ENCODE measurements at regions not wholly inside any gene's neighbourhood (a gene's known extent, or its start where the extent isn't known, plus 50 kb on each side); places are given as distances from the start of the nearest gene placed in this dataset.

GRCh38 chr3:14295801-14296200, 106.6 kb upstream of the SLC6A6 start:
- Mint-ChIP-seq H3K27ac (no peak overlapping the region), H3K36me3 (no peaks in the 10 kb centered on the region), H3K27me3 (peaks cover 2% of the 10 kb centered on the region), H3K9me3 (no peaks in the 10 kb centered on the region), H3K4me3 (no peak overlapping the region), H3K4me1 (ENCODE audit: low read depth) (no peaks in the 10 kb centered on the region)
- no peak for DNase-seq
- POLR2A ChIA-PET, result no interaction called here
- intact Hi-C loops (cut with micrococcal nuclease), result no loop called here
- CTCF ChIA-PET, result no interaction called here

GRCh38 chr3:14297305-14297704, 105.1 kb upstream of the SLC6A6 start:
- H3K36me3 Mint-ChIP-seq, result no peaks in the 10 kb centered on the region
- H3K27me3 Mint-ChIP-seq, result no peaks in the 10 kb centered on the region
- H3K9me3 Mint-ChIP-seq, result no peaks in the 10 kb centered on the region
- DNase-seq, result no peak
- ChIA-PET CTCF (no interaction called here), POLR2A (no interaction called here)
- no peak overlapping the region for H3K4me3 Mint-ChIP-seq
- no peak overlapping the region for H3K27ac Mint-ChIP-seq
- H3K4me1 Mint-ChIP-seq (ENCODE audit: low read depth), result no peaks in the 10 kb centered on the region
- intact Hi-C loops (cut with micrococcal nuclease), result no loop called here

GRCh38 chr3:14297784-14298236, 104.6 kb upstream of the SLC6A6 start:
- no peaks in the 10 kb centered on the region for H3K36me3 Mint-ChIP-seq
- intact Hi-C loops (cut with micrococcal nuclease), result no loop called here
- ChIA-PET CTCF (no interaction called here), POLR2A (no interaction called here)
- no peaks in the 10 kb centered on the region for H3K27me3 Mint-ChIP-seq
- DNase-seq, result no peak
- H3K4me1 Mint-ChIP-seq (ENCODE audit: low read depth), result no peaks in the 10 kb centered on the region
- no peak overlapping the region for H3K27ac Mint-ChIP-seq
- no peak overlapping the region for H3K4me3 Mint-ChIP-seq
- H3K9me3 Mint-ChIP-seq, result no peaks in the 10 kb centered on the region

GRCh38 chr3:14298442-14298841, 104.0 kb upstream of the SLC6A6 start:
- no peak overlapping the region for H3K4me3 Mint-ChIP-seq
- POLR2A ChIA-PET, result no interaction called here
- intact Hi-C loops (cut with micrococcal nuclease), result no loop called here
- H3K27me3 Mint-ChIP-seq, result no peaks in the 10 kb centered on the region
- peaks cover 2% of the 10 kb centered on the region for H3K4me1 Mint-ChIP-seq (ENCODE audit: low read depth)
- CTCF ChIA-PET, result no interaction called here
- no peak for DNase-seq
- H3K9me3 Mint-ChIP-seq, result no peaks in the 10 kb centered on the region
- no peaks in the 10 kb centered on the region for H3K36me3 Mint-ChIP-seq
- no peak overlapping the region for H3K27ac Mint-ChIP-seq

- Mint-ChIP-seq H3K27me3 (no peaks in the 10 kb centered on the region), H3K4me1 (ENCODE audit: low read depth) (peaks cover 5% of the 10 kb centered on the region), H3K4me3 (no peak overlapping the region), H3K9me3 (no peaks in the 10 kb centered on the region), H3K27ac (no peak overlapping the region), H3K36me3 (no peaks in the 10 kb centered on the region)
- intact Hi-C loops (cut with micrococcal nuclease), result no loop called here
- ChIA-PET CTCF (no interaction called here), POLR2A (no interaction called here)
- DNase-seq, result no peak
Observed at GRCh38 chr3:14298991-14299555, 103.3 kb upstream of the SLC6A6 start.

GRCh38 chr3:14299767-14300166, 102.6 kb upstream of the SLC6A6 start:
- DNase-seq, result no peak
- no peaks in the 10 kb centered on the region for H3K36me3 Mint-ChIP-seq
- ChIA-PET CTCF (interaction anchor here (1.0 kb wide), 1 partner anchor 532 kb away, joined by 3 read pairs; no protein-coding TSS in a partner anchor), POLR2A (no interaction called here)
- no peak overlapping the region for H3K27ac Mint-ChIP-seq
- H3K27me3 Mint-ChIP-seq, result no peaks in the 10 kb centered on the region
- intact Hi-C loops (cut with micrococcal nuclease), result no loop called here
- peaks cover 5% of the 10 kb centered on the region for H3K4me1 Mint-ChIP-seq (ENCODE audit: low read depth)
- no peak overlapping the region for H3K4me3 Mint-ChIP-seq
- no peaks in the 10 kb centered on the region for H3K9me3 Mint-ChIP-seq

- ChIA-PET CTCF (interaction anchor here (0.6 to 1.0 kb wide), 2 partner anchors 530 to 858 kb away, joined by 3 read pairs; no protein-coding TSS in a partner anchor), POLR2A (no interaction called here)
- Mint-ChIP-seq H3K27me3 (peaks cover 4% of the 10 kb centered on the region), H3K4me1 (ENCODE audit: low read depth) (peaks cover 5% of the 10 kb centered on the region), H3K27ac (no peak overlapping the region), H3K9me3 (no peaks in the 10 kb centered on the region), H3K36me3 (no peaks in the 10 kb centered on the region), H3K4me3 (no peak overlapping the region)
- DNase-seq, result no peak
- intact Hi-C loops (cut with micrococcal nuclease), result no loop called here
Observed at GRCh38 chr3:14300721-14301399, 101.5 kb upstream of the SLC6A6 start.

GRCh38 chr3:14301558-14301957, 100.8 kb upstream of the SLC6A6 start:
- no peaks in the 10 kb centered on the region for H3K9me3 Mint-ChIP-seq
- peaks cover 5% of the 10 kb centered on the region for H3K4me1 Mint-ChIP-seq (ENCODE audit: low read depth)
- no peak for DNase-seq
- H3K27me3 Mint-ChIP-seq, result peaks cover 8% of the 10 kb centered on the region
- CTCF ChIA-PET, result no interaction called here
- intact Hi-C loops (cut with micrococcal nuclease), result no loop called here
- POLR2A ChIA-PET, result no interaction called here
- H3K27ac Mint-ChIP-seq, result no peak overlapping the region
- H3K4me3 Mint-ChIP-seq, result no peak overlapping the region
- no peaks in the 10 kb centered on the region for H3K36me3 Mint-ChIP-seq

- ChIA-PET POLR2A (interaction anchor here (0.6 kb wide), 1 partner anchor 84 kb away, joined by 3 read pairs; no protein-coding TSS in a partner anchor), CTCF (interaction anchor here (0.7 kb wide), 1 partner anchor 11 kb away, joined by 3 read pairs; no protein-coding TSS in a partner anchor)
- H3K4me3 Mint-ChIP-seq, result no peak overlapping the region
- H3K27me3 Mint-ChIP-seq, result peaks cover 16% of the 10 kb centered on the region
- no peak for DNase-seq
- no peaks in the 10 kb centered on the region for H3K9me3 Mint-ChIP-seq
- H3K36me3 Mint-ChIP-seq, result no peaks in the 10 kb centered on the region
- H3K4me1 Mint-ChIP-seq (ENCODE audit: low read depth), result peaks cover 5% of the 10 kb centered on the region
- H3K27ac Mint-ChIP-seq, result no peak overlapping the region
- intact Hi-C loops (cut with micrococcal nuclease), result no loop called here
Observed at GRCh38 chr3:14303336-14304100, 98.9 kb upstream of the SLC6A6 start.

- H3K27ac Mint-ChIP-seq, result no peak overlapping the region
- peaks cover 18% of the 10 kb centered on the region for H3K27me3 Mint-ChIP-seq
- H3K9me3 Mint-ChIP-seq, result no peaks in the 10 kb centered on the region
- no peak overlapping the region for H3K4me3 Mint-ChIP-seq
- ChIA-PET CTCF (no interaction called here), POLR2A (no interaction called here)
- H3K4me1 Mint-ChIP-seq (ENCODE audit: low read depth), result peaks cover 5% of the 10 kb centered on the region
- DNase-seq, result no peak
- no peaks in the 10 kb centered on the region for H3K36me3 Mint-ChIP-seq
- intact Hi-C loops (cut with micrococcal nuclease), result no loop called here
Observed at GRCh38 chr3:14304101-14305045, 98.0 kb upstream of the SLC6A6 start.

- Mint-ChIP-seq H3K27ac (no peak overlapping the region), H3K27me3 (peaks cover 18% of the 10 kb centered on the region), H3K4me1 (ENCODE audit: low read depth) (peaks cover 5% of the 10 kb centered on the region), H3K4me3 (no peak overlapping the region), H3K9me3 (no peaks in the 10 kb centered on the region), H3K36me3 (no peaks in the 10 kb centered on the region)
- ChIA-PET CTCF (no interaction called here), POLR2A (no interaction called here)
- intact Hi-C loops (cut with micrococcal nuclease), result no loop called here
- no peak for DNase-seq
Observed at GRCh38 chr3:14305324-14305723, 97.1 kb upstream of the SLC6A6 start.

- ChIA-PET POLR2A (no interaction called here), CTCF (no interaction called here)
- Mint-ChIP-seq H3K36me3 (no peaks in the 10 kb centered on the region), H3K4me1 (ENCODE audit: low read depth) (peaks cover 5% of the 10 kb centered on the region), H3K4me3 (no peak overlapping the region), H3K27me3 (peaks cover 18% of the 10 kb centered on the region), H3K9me3 (no peaks in the 10 kb centered on the region), H3K27ac (no peak overlapping the region)
- DNase-seq, result no peak
- intact Hi-C loops (cut with micrococcal nuclease), result no loop called here
Observed at GRCh38 chr3:14306142-14306541, 96.3 kb upstream of the SLC6A6 start.
